SK-N-SH treated with all-trans-retinoic acid at 6 μM for 48 hours (cell line): ENCODE measurements at regions not wholly inside any gene's neighbourhood (a gene's known extent, or its start where the extent isn't known, plus 50 kb on each side); places are given as distances from the start of the nearest gene placed in this dataset.

Experiments used
- BACH2 ChIP-seq: fragments of 250-450 bp; sonication (Bioruptor Pico); IDR thresholded peaks from 2 replicates; pipeline ENCODE4 v1.9.0; 2021; ENCODE audit warnings: mild to moderate bottlenecking, borderline replicate concordance
- CREB5 ChIP-seq: fragments of 250-450 bp; sonication (Bioruptor Pico); IDR thresholded peaks from 2 replicates; pipeline ENCODE4 v1.5.1; 2020; ENCODE audit warnings: low read depth, mild to moderate bottlenecking, moderate library complexity
- ISL1 ChIP-seq: fragments of 250-450 bp; sonication (Bioruptor Pico); IDR thresholded peaks from 2 replicates; pipeline ENCODE4 v2.1.2; 2022; ENCODE audit warnings: mild to moderate bottlenecking, moderate library complexity
- PATZ1 ChIP-seq: fragments of 250-450 bp; sonication (Bioruptor Pico); IDR thresholded peaks from 2 replicates; pipeline ENCODE4 v1.8.0; 2020; ENCODE audit warnings: mild to moderate bottlenecking, moderate library complexity, borderline replicate concordance
- SNAI2 ChIP-seq: fragments of 250-450 bp; sonication (Bioruptor Pico); IDR thresholded peaks from 2 replicates; pipeline ENCODE4 v1.5.0; 2020; ENCODE audit warnings: mild to moderate bottlenecking, moderate library complexity
- ZFP3 ChIP-seq: fragments of 250-450 bp; sonication (Bioruptor Pico); IDR thresholded peaks from 2 replicates; pipeline ENCODE4 v1.5.0; 2020; ENCODE audit warnings: mild to moderate bottlenecking, moderate library complexity
- ZFP30 ChIP-seq: fragments of 450-650 bp; formaldehyde crosslinking; IDR thresholded peaks from 2 replicates; pipeline ENCODE4 v1.5.0; 2022; ENCODE audit warnings: mild to moderate bottlenecking, moderate library complexity
- ZNF565 ChIP-seq: fragments of 450-650 bp; formaldehyde crosslinking; conservative IDR thresholded peaks from 2 replicates; pipeline ENCODE4 v1.5.0; 2020; ENCODE audit warnings: low read depth, mild to moderate bottlenecking, moderate library complexity
- ZNF70 ChIP-seq: fragments of 450-650 bp; formaldehyde crosslinking; IDR thresholded peaks from 2 replicates; pipeline ENCODE4 v1.5.0; 2020; ENCODE audit warnings: mild to moderate bottlenecking, moderate library complexity
- ZNF8 ChIP-seq: fragments of 450-650 bp; formaldehyde crosslinking; IDR thresholded peaks from 2 replicates; pipeline ENCODE4 v1.5.0; 2020; ENCODE audit warnings: mild to moderate bottlenecking, moderate library complexity

GRCh38 chr7:128165927-128166420 is 75.1 kb upstream of the LEP start:
- TF ChIP-seq CREB5 (CRISPR knock-in tag) = no peak
- no peak for TF ChIP-seq ZNF565
- TF ChIP-seq ZNF8 (CRISPR knock-in tag) = no peak
- no peak for TF ChIP-seq ZFP30
- no peak for TF ChIP-seq BACH2 (CRISPR knock-in tag)
- no peak for TF ChIP-seq SNAI2 (CRISPR knock-in tag)
- no peak for TF ChIP-seq ISL1
- no peak for TF ChIP-seq PATZ1 (CRISPR knock-in tag)
- no peak for TF ChIP-seq ZNF70 (CRISPR knock-in tag)
- TF ChIP-seq ZFP3 (CRISPR knock-in tag) = no peak
